HG02970 (cell line): ENCODE measurements at regions not wholly inside any gene's neighbourhood (a gene's known extent, or its start where the extent isn't known, plus 50 kb on each side); places are given as distances from the start of the nearest gene placed in this dataset.

Source experiments
- ATAC-seq: cut with Tn5 transposase; IDR thresholded peaks from one replicate; pipeline ENCODE4 v1.9.1; 2021; ENCODE audit warnings: mild to moderate bottlenecking, moderate library complexity, moderate number of reproducible peaks; ENCODE audit not compliant: unreplicated experiment, low FRiP score

- ATAC-seq: no peak
Measured at GRCh38 chr2:103809941-103810441, 1043.9 kb upstream of the POU3F3 start.

DNA sequence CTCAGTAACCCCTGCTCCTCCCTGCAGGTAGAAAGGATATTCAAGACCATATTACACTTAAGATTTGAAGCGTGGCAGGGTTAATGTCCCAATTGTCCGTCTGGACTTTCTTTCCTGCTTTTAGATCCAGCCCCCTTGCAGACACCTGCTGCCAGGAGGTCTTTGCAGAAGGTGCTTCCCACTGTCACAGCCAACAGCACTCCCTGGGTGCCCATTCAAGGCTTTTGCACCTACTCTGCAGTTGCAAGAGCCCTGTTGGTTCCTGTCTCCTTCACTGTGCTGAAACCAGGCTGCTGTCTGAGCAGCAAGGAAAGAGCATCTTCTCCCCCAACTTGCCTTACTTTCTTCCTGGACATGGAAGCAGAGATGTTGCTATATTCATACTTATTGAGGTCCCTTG is 1043.0 kb upstream of the POU3F3 start:
- no peak for ATAC-seq

GRCh38 chr2:103814016-103814415 is 1039.9 kb upstream of the POU3F3 start:
- no peak for ATAC-seq

- ATAC-seq: no peak
Measured at GRCh38 chr2:103815731-103816130, 1038.2 kb upstream of the POU3F3 start.

DNA sequence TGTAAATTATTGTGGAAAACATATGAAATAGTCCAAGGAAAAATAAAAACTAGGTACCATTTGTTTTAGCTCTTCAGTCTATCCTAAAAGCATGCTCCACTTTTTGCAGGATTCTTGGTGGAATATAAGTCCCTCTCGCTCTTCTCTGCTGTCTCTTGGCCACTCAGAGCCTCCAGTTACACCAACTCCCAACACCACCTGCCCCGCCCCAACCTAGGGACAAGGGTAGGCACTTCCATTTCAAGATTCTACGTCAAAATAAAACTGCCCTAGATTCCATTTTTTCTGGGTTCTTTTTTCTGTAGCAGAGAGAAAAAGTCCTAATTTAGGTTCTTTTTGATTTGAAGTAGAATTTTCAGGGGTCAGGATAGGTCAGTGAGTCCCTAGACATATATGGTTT is 1036.2 kb upstream of the POU3F3 start:
- no peak for ATAC-seq

DNA sequence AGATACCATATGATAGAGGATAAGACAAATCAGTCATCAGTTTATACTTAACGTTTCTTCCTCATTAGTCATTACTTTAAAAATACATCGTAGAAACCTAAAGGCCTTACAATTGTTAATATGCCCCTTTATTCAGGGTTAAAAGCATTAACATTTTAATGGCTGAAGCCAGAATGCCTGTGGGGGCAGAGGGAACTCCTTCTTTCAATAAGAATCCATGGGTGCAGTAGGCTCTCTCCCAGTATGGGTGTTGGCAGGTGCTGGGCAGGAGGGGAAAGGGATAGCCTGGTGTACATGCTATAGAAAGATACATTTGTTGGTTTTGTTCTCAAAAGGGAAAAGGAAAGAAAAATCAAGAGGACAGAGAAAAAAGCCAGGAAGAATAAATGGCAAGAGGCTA is 1035.7 kb upstream of the POU3F3 start:
- no peak for ATAC-seq

DNA sequence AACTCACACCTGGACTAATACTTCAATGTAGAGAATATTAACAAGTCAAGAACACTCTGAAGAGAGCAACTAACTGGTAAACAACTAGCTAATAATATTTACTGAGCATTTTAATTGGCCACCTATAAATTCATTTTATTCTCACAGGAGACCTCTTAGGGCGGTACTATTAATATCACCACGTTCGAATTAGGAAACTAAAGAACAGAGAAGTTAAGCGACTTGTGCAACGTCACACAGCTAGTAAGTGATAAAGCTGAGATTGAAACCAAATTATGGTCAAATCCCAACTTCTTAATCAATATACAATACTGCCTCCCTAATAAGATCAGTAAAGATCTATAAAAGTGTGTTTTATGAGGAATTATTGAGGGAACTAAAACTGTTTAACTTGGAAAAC is 1034.3 kb upstream of the POU3F3 start:
- ATAC-seq: no peak

DNA sequence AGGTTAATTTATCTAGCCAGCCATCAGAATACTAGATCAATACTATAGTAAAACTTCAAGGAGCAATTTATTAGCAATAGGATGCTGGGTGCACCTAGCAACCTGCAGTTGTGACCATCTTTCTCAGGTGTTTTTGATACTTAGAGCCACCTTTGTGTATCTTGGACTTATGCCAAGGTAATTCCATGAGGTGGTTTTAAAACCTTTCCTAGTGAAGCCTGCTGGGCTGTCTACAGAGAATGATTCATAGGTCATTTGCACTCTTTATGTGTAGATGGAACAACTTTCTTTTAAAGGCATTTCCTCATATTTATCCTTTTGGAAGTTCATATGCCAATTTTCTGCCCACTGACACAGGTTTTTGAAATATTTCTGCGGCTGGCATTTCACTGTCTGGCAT is 1030.1 kb upstream of the POU3F3 start:
- no peak for ATAC-seq

DNA sequence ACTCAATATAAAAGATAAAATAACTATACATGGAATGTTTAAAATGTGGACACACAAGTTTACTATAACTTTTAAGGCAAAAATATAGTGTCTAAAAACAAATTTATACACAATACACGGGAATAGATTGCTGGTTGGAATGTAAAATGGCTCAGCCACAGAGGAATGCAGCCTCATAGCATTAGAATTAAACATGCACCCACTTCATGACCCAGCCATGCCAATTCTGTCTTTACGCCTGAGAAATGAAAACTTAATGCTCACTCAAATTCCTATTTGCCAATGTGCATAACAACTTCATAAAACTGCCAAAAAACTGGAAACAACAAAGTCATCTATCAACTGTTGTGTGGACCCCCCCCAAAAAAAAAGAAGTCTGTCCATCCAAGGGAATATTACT is 1006.6 kb upstream of the POU3F3 start:
- ATAC-seq: no peak

DNA sequence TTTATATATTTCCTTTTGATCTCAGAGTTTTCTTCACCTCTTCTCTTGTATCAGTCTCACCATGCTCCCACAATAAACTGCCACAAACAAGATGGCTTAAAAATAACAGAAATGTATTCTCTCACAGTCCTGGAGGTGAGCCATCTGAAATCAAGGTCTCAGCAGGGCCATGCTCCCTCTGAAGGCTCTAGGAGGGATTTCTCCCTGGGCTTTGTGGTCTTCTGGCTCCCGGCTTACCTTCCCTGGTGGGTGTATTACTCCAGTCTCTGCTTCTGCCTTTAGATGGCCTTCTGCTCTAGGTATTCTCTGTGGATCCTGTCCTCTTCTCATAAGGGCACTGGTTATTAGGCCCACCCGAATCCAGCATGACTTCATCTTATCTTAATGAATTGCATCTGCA is 994.7 kb upstream of the POU3F3 start:
- no peak for ATAC-seq

- ATAC-seq: no peak
Measured at GRCh38 chr2:103860016-103860415, 993.9 kb upstream of the POU3F3 start.

- no peak for ATAC-seq
Measured at GRCh38 chr2:103868396-103868795, 985.5 kb upstream of the POU3F3 start.

GRCh38 chr2:103873716-103874351 is 980.1 kb upstream of the POU3F3 start:
- ATAC-seq: no peak

DNA sequence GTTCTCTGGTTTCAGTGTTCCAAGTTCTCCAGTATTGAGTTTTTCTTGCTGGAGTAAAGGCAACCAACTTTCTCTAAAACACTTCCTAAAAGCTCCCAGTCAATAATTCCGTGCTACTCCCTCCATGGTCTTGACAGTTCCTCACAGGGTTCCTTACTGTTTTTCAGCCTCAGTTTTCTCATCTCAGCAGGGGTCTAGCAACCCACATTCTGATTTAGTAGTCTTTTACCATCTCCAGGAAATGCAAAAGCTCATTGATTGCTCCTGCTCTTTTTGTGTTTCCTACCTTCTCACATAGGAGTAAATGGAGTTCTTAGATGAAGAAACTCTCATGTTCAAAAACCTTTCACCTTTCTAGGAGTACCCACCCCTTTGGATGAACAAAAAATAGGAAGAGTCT is 978.8 kb upstream of the POU3F3 start:
- no peak for ATAC-seq

DNA sequence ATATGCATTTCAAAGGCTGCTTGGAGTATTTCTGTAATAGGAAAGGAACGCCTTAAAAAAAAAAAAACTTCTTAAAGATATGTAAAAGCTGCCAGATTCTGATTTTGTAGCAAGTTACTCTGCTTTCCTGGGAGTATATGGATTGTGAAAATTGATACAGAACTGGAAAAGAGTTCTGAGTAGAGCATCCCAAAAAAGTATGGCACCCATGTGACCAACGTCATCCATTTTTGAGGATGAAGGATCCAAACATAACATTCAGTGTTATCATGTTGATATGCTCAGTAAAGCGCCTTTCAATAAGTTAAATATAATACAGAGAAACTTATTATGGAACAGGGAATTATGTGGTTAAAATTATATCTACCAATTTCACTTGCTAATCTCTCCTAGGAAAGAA is 978.4 kb upstream of the POU3F3 start:
- ATAC-seq: no peak

GRCh38 chr2:103876611-103877010 is 977.3 kb upstream of the POU3F3 start:
- ATAC-seq: no peak

DNA sequence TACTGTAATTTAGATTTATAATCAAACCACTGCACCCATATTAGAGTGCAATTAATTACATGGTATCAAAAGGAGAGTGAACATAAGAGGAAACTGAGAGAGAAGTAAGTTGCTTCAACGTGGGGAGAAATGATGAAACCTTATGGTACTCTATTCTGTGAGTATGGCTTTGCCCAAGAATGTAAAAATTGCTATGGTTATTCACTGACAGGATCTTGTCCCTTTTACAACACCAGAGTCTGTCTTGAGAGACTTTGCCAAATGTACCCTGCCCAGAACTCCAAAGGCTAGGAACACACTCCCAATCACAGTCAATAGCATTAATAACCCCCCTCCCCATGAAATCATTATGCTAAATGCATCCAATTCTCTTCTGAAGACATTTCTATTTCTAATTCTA is 974.8 kb upstream of the POU3F3 start:
- ATAC-seq: no peak

GRCh38 chr2:103880081-103880834 is 973.7 kb upstream of the POU3F3 start:
- no peak for ATAC-seq

DNA sequence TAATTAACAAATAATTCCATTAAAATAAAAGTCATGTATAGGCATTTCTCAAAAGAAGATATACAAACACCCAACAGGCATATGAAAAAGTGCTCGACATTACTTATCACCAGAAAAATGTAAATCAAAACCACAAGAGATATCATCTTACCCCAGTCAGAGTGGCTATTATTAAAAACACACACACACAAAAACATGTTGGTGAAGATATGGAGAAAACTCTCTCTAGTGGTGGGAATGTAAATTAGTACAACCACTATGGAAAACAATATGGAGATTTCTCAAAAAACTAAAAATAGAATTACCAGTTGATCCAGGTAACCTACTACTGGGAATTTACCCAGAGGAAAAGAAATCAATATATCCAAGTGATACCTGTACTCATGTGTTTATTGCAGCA is 966.3 kb upstream of the POU3F3 start:
- ATAC-seq: no peak

DNA sequence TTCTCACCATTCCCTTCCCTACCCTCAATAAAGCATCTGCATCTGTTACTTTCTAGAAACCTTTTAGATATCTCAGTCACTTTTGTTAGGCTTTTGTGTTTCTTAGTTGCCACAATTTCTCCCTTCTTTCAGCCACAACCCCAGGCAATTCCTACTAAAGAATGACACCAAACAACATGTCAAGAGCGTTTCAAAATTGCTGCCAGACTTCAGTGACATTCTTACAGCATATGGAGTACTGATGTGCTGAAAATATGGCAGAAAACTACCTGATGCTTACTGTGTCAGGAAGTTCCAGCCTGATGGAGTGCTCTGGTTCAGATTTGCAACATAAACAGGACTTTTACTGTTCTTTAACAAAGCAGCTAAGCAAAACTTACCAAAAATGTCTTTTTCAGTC is 957.7 kb upstream of the POU3F3 start:
- ATAC-seq: no peak

DNA sequence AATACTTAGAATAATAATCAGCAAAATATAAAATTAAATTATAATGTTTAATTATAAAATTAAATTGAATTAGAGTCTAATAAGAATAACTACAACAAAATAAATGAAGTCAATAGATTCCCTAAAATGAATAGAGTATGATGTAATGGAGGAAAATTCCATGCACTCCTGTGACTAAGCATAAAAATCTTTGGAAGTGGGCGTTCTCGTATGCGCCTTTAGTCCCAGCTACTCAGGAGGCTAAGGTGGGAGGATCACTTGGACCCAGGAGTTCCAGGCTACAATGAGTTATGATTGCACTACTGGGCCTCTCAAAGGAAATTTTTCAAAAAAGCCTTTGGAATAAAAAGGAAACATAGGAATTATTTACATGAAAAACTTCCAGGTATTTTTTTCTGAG is 955.4 kb upstream of the POU3F3 start:
- no peak for ATAC-seq

- ATAC-seq: no peak
Measured at GRCh38 chr2:103902347-103902746, 951.6 kb upstream of the POU3F3 start.
